ENCODE measurements at regions not wholly inside any gene's neighbourhood (a gene's known extent, or its start where the extent isn't known, plus 50 kb on each side); places are given as distances from the start of the nearest gene placed in this dataset.

DNA sequence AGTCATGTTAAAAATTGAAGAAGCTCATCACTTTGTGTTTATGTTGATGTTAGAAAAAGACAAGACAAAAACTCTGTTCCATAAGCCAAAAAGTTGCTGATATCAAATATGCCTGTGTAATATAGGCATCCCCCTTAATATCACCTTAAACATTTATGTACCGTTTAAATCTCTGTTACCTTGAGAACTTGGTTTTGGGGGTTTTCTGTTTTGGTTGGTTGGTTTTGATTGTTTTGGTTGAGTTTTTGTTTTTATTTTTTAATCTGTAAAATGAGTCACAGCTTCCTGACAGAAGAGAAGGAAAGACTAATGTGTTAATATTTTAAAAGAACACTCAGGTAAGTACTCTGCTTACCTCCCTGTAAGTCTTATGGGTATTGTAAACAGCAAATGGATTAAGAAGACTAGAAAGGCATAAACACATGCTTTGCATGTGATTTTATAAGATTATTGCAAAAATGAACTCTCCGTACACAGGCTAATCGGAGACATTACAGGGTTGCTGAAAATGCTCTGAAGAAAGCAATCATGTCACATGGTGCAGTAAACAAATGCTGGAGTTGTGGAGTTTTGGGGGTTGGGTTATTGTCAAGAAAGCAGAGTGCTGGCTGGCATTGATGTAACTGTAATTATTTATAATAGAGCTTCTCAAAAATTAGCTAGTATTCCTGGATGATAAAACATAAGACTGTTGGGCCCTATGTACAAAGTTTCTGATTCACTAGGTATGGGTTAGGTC lies 69.5 kb upstream of the MBNL1 start:
- TF ChIP-seq, protein P1, sequence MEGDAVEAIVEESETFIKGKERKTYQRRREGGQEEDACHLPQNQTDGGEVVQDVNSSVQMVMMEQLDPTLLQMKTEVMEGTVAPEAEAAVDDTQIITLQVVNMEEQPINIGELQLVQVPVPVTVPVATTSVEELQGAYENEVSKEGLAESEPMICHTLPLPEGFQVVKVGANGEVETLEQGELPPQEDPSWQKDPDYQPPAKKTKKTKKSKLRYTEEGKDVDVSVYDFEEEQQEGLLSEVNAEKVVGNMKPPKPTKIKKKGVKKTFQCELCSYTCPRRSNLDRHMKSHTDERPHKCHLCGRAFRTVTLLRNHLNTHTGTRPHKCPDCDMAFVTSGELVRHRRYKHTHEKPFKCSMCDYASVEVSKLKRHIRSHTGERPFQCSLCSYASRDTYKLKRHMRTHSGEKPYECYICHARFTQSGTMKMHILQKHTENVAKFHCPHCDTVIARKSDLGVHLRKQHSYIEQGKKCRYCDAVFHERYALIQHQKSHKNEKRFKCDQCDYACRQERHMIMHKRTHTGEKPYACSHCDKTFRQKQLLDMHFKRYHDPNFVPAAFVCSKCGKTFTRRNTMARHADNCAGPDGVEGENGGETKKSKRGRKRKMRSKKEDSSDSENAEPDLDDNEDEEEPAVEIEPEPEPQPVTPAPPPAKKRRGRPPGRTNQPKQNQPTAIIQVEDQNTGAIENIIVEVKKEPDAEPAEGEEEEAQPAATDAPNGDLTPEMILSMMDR (conservative IDR thresholded peaks at IDR 0.05; ENCODE audit: low read length), result no peak
- no peak for TF ChIP-seq EZH2phosphoT487 (IDR thresholded peaks at IDR 0.05; ENCODE audit: borderline replicate concordance)

Data from Loucy (cell line).